ENCODE measurements at regions not wholly inside any gene's neighbourhood (a gene's known extent, or its start where the extent isn't known, plus 50 kb on each side); places are given as distances from the start of the nearest gene placed in this dataset.

DNA sequence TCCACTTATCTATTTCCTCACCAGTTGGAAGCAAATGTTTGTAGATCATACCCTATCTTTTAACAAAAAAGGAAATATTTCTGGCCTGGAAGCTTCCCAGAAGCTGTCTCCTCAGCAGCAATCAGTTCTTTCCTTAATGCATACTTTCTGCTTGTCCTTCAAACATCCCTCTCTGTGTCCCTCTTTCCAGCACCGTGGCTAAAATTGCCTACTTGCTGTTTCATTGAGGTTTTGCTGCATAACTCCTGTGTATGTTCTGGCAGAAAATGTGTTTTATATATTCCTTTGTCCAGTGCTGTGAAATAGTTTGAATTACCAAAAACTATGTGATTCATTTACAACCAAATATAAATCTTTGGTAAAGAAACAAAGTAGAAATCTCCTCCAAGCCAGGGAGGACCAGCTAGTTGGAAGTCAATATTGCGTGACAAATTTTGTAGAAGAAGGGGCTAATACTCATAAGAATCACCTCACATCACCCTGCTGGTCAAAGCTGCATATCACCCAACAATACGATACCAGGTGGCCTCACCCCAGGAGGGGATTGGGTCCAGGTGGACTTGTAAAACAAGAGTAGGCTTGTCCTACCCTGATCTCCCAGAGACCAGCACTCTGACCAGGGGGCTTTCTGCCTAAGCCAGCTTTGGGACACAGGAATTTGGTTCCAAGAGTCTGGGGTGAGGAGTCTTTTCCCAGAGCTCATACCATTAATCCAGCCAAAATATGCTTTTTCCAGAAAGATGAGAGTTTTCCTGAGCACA, 198.4 kb upstream of the SNX2 start:
- intact Hi-C loops (cut with micrococcal nuclease), result no loop called here

DNA sequence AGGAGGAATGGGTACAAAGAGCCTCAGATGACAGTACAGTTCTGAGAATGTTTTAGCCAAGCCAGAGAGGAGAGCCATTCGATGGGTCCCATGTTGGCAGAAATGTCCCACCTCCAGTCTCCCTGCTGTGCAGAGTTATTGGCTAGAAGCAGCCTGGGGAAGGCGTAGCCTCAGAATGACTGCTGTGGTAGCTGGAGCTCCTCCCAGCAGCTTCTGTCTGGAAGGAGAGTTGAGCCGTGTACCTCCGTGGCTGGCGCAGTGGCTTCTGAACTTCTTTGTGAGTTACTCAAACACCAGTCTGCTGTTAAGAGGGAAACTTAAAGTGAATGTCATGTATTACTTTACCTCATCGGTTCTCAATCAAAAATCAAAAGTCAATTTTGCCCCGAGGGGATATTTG, 193.3 kb upstream of the SNX2 start:
- DNase-seq, result no peak
- H3K4me1 ChIP-seq (ENCODE audit: insufficient read depth, low read length), result no peaks in the 10 kb centered on the region
- Mint-ChIP-seq H3K36me3 (no peaks in the 10 kb centered on the region), H3K27ac (no peak overlapping the region), H3K9me3 (peaks cover 0 to 4% (median 0%) of the 10 kb centered on the region in 8 donors), H3K4me1 (no peaks in the 10 kb centered on the region), H3K4me3 (no peak overlapping the region), H3K27me3 (peaks cover 5 to 7% of the 10 kb centered on the region in 2 donors)
- no peaks in the 10 kb centered on the region for H3K27me3 ChIP-seq (ENCODE audit: insufficient read depth, low read length)
- intact Hi-C loops (cut with micrococcal nuclease), result no loop called here
- H3K9me3 ChIP-seq (ENCODE audit: control insufficient read depth in 1 of 2, low read length in 2 of 2), result no peaks in the 10 kb centered on the region
- H3K36me3 ChIP-seq (ENCODE audit: insufficient read depth, low read length), result no peaks in the 10 kb centered on the region
- H3K27ac ChIP-seq (ENCODE audit: low read depth, low read length), result no peak overlapping the region
- H3K4me3 ChIP-seq (ENCODE audit: low read length in 2 of 2), result no peak overlapping the region
- ChIA-PET POLR2A (ENCODE audit: partially characterized antibody) (no interaction called here), CTCF (ENCODE audit: partially characterized antibody) (no interaction called here)

More for the DNA sequence above, 198.4 kb upstream of the SNX2 start:
- Mint-ChIP-seq H3K9me3 (peaks cover 0 to 5% (median 0%) of the 10 kb centered on the region in 8 donors), H3K36me3 (no peaks in the 10 kb centered on the region), H3K4me1 (no peaks in the 10 kb centered on the region), H3K27me3 (peaks cover 3% of the 10 kb centered on the region in 2 donors), H3K27ac (no peak overlapping the region), H3K4me3 (no peak overlapping the region)
- Histone ChIP-seq H3K27ac (ENCODE audit: low read depth, low read length) (no peak overlapping the region), H3K36me3 (ENCODE audit: insufficient read depth, low read length) (no peaks in the 10 kb centered on the region), H3K27me3 (ENCODE audit: insufficient read depth, low read length) (no peaks in the 10 kb centered on the region), H3K4me3 (ENCODE audit: low read length in 2 of 2) (no peak overlapping the region), H3K4me1 (ENCODE audit: insufficient read depth, low read length) (no peaks in the 10 kb centered on the region), H3K9me3 (ENCODE audit: control insufficient read depth in 1 of 2, low read length in 2 of 2) (no peaks in the 10 kb centered on the region)
- POLR2A ChIA-PET (ENCODE audit: partially characterized antibody), result no interaction called here
- CTCF ChIA-PET (ENCODE audit: partially characterized antibody), result no interaction called here
- no peak for DNase-seq

DNA sequence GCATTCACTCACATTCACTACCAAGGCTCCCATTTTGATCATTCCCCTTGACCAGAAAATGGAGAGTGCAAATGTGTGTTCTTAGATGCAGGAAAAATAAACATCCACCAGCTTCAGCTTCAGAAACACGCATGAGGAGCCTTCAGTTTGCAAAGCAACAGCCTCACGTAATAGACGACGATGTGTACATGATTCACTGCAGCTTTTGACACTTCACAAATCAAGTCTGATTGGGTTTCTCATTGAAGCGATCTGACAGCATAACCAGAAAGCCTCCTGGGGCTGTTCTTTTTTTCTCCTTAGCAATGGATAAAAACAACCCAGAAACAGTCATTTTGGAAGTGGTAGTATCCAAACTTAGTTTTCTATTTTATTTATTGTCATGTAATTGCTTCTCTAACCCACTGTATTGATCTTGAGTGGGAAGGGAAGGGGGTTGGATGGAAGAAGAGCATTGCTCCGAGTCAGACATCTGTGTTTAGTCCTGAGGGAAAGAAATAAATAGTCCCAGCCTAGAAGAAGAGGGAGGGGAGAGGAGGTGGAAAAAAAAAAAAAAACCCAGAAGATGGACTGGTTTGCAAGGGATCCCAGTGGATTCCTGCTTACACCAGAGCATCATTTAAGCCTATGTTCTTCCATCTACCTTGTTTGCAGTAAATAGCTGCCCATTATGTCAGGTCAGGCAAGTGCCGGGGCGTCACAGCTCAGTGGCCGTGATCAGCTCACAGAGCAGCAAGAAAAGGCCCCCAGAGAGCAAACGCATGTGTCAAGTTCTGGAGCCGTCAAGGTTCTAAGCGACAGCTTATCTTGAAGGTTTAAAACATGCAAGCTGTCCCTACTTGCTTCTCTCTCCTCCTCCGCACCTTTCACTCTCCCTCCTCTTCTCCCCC, 190.2 kb upstream of the SNX2 start:
- Histone ChIP-seq H3K27me3 (ENCODE audit: insufficient read depth, low read length) (no peaks in the 10 kb centered on the region), H3K4me1 (ENCODE audit: insufficient read depth, low read length) (no peaks in the 10 kb centered on the region), H3K27ac (ENCODE audit: low read depth, low read length) (no peak overlapping the region), H3K9me3 (ENCODE audit: control insufficient read depth in 1 of 2, low read length in 2 of 2) (no peaks in the 10 kb centered on the region), H3K4me3 (ENCODE audit: low read length in 2 of 2) (no peak overlapping the region), H3K36me3 (ENCODE audit: insufficient read depth, low read length) (no peaks in the 10 kb centered on the region)
- CTCF ChIA-PET (ENCODE audit: partially characterized antibody), result no interaction called here
- intact Hi-C loops (cut with micrococcal nuclease), result no loop called here
- no peak for DNase-seq
- no peaks in the 10 kb centered on the region for H3K36me3 Mint-ChIP-seq
- no peaks in the 10 kb centered on the region for H3K4me1 Mint-ChIP-seq
- no peak overlapping the region for H3K4me3 Mint-ChIP-seq
- no peak overlapping the region for H3K27ac Mint-ChIP-seq
- peaks cover 5% of the 10 kb centered on the region in 2 donors for H3K27me3 Mint-ChIP-seq
- POLR2A ChIA-PET (ENCODE audit: partially characterized antibody), result no interaction called here
- H3K9me3 Mint-ChIP-seq, result peaks cover 0 to 4% (median 0%) of the 10 kb centered on the region in 8 donors

DNA sequence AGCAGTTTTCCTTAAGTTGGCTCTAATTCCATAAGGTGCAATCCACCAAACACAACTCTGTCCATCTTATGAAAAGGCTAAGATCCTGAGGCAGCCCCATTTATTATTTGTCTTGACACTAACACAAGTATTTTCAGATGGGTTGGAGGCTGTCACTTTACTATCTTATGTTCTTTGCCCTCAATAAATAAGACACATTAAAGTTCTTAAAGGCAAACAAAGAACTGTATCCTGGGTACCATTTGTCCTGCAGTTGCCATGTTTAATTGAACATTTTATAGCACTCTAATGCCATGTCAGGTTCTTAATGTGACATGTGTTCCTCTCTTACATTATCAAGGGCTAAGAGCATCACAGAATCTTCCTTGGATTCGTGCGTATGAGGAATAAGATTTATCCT, 189.5 kb upstream of the SNX2 start:
- Histone ChIP-seq H3K27ac (ENCODE audit: low read depth, low read length) (no peak overlapping the region), H3K36me3 (ENCODE audit: insufficient read depth, low read length) (no peaks in the 10 kb centered on the region), H3K27me3 (ENCODE audit: insufficient read depth, low read length) (no peaks in the 10 kb centered on the region), H3K9me3 (ENCODE audit: control insufficient read depth in 1 of 2, low read length in 2 of 2) (no peaks in the 10 kb centered on the region), H3K4me1 (ENCODE audit: insufficient read depth, low read length) (no peaks in the 10 kb centered on the region), H3K4me3 (ENCODE audit: low read length in 2 of 2) (no peak overlapping the region)
- H3K36me3 Mint-ChIP-seq, result no peaks in the 10 kb centered on the region
- ChIA-PET POLR2A (ENCODE audit: partially characterized antibody) (no interaction called here), CTCF (ENCODE audit: partially characterized antibody) (no interaction called here)
- intact Hi-C loops (cut with micrococcal nuclease), result no loop called here
- H3K9me3 Mint-ChIP-seq, result peaks cover 0 to 3% (median 0%) of the 10 kb centered on the region in 8 donors
- no peak for DNase-seq
- H3K27ac Mint-ChIP-seq, result no peak overlapping the region
- H3K4me3 Mint-ChIP-seq, result no peak overlapping the region
- peaks cover 3 to 5% of the 10 kb centered on the region in 2 donors for H3K27me3 Mint-ChIP-seq
- no peaks in the 10 kb centered on the region for H3K4me1 Mint-ChIP-seq

DNA sequence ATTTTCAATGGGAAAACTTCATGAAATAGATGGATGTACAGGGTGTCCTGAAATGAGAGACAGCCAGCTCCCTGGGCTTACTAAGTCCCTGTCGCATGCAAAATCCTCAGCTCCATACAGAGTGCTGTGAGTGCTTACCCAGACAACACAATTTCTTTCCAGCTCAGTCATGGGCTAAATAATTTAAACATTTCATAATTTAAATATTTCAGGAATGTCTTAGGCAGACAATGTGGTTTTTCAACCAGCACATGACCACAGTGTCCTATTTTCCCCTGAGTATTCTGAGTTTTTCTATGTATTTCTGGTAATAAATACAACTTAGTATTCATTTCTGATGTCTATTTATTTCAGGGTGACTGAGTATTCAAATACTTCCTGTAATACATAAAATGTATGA, 188.5 kb upstream of the SNX2 start:
- H3K4me3 Mint-ChIP-seq, result no peak overlapping the region
- Histone ChIP-seq H3K4me3 (ENCODE audit: low read length in 2 of 2) (no peak overlapping the region), H3K27me3 (ENCODE audit: insufficient read depth, low read length) (no peaks in the 10 kb centered on the region), H3K9me3 (ENCODE audit: control insufficient read depth in 1 of 2, low read length in 2 of 2) (no peaks in the 10 kb centered on the region), H3K27ac (ENCODE audit: low read depth, low read length) (no peak overlapping the region), H3K36me3 (ENCODE audit: insufficient read depth, low read length) (no peaks in the 10 kb centered on the region), H3K4me1 (ENCODE audit: insufficient read depth, low read length) (no peaks in the 10 kb centered on the region)
- DNase-seq, result no peak
- CTCF ChIA-PET (ENCODE audit: partially characterized antibody), result no interaction called here
- no peaks in the 10 kb centered on the region for H3K36me3 Mint-ChIP-seq
- H3K9me3 Mint-ChIP-seq, result peaks cover 0 to under 1% (median 0%) of the 10 kb centered on the region in 8 donors
- POLR2A ChIA-PET (ENCODE audit: partially characterized antibody), result no interaction called here
- H3K27ac Mint-ChIP-seq, result no peak overlapping the region
- intact Hi-C loops (cut with micrococcal nuclease), result no loop called here
- no peaks in the 10 kb centered on the region for H3K4me1 Mint-ChIP-seq
- H3K27me3 Mint-ChIP-seq, result peaks cover 2 to 4% of the 10 kb centered on the region in 2 donors

DNA sequence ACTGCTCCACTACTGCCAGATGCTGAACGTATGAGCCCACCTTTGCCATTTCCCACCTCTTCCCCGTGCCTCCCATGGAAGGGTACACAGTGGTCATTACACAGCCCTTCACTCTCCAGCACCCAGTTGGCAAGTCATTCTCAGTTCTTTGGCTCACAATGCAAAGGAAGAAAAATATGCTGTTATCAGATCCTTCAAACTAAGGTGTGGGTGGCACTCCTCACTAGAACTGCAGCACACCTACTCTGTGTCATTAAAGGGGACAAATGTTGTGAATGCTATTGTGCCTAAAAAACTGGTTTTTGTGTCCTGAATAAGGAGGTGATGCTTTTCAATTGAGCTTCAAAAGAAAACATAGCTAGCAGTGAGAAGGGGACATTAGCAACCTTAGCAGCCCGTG, 183.1 kb upstream of the SNX2 start:
- H3K4me1 Mint-ChIP-seq, result no peaks in the 10 kb centered on the region
- no peaks in the 10 kb centered on the region for H3K36me3 Mint-ChIP-seq
- H3K9me3 Mint-ChIP-seq, result peaks cover 0 to 5% (median 0%) of the 10 kb centered on the region in 8 donors
- Histone ChIP-seq H3K4me1 (ENCODE audit: insufficient read depth, low read length) (no peaks in the 10 kb centered on the region), H3K36me3 (ENCODE audit: insufficient read depth, low read length) (no peaks in the 10 kb centered on the region), H3K27ac (ENCODE audit: low read depth, low read length) (no peak overlapping the region), H3K9me3 (ENCODE audit: control insufficient read depth in 1 of 2, low read length in 2 of 2) (no peaks in the 10 kb centered on the region), H3K4me3 (ENCODE audit: low read length in 2 of 2) (no peak overlapping the region), H3K27me3 (ENCODE audit: insufficient read depth, low read length) (no peaks in the 10 kb centered on the region)
- H3K27me3 Mint-ChIP-seq, result no peaks in the 10 kb centered on the region
- intact Hi-C loops (cut with micrococcal nuclease), result no loop called here
- no peak overlapping the region for H3K4me3 Mint-ChIP-seq
- POLR2A ChIA-PET (ENCODE audit: partially characterized antibody), result no interaction called here
- no peak for DNase-seq
- CTCF ChIA-PET (ENCODE audit: partially characterized antibody), result no interaction called here
- no peak overlapping the region for H3K27ac Mint-ChIP-seq

DNA sequence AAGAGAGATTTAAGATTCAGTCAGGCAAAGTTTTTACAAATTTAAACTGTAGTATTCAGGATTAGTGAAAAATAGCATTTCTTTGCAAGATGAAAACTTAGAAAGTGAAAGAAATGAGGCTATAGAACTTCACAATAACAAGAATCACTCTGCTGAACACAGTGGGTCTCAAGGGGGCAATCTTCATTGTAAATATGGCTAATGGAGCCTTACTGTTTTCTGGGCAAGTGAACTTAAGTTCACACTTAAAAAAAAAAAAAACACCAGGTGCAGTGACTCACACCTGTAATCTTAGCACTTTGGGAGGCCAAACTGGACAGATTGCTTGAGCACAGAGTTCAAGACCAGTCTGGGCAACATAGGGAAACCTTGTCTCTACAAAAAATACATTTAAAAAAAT, 175.9 kb upstream of the SNX2 start:
- no peaks in the 10 kb centered on the region for H3K36me3 Mint-ChIP-seq
- no peak overlapping the region for H3K4me3 Mint-ChIP-seq

More for the DNA sequence above, 175.9 kb upstream of the SNX2 start:
- DNase-seq, result no peak
- Histone ChIP-seq H3K4me3 (ENCODE audit: low read length in 2 of 2) (no peak overlapping the region), H3K36me3 (ENCODE audit: insufficient read depth, low read length) (no peaks in the 10 kb centered on the region), H3K27me3 (ENCODE audit: insufficient read depth, low read length) (no peaks in the 10 kb centered on the region), H3K9me3 (ENCODE audit: control insufficient read depth in 1 of 2, low read length in 2 of 2) (no peaks in the 10 kb centered on the region), H3K4me1 (ENCODE audit: insufficient read depth, low read length) (no peaks in the 10 kb centered on the region), H3K27ac (ENCODE audit: low read depth, low read length) (no peak overlapping the region)
- Mint-ChIP-seq H3K4me1 (no peaks in the 10 kb centered on the region), H3K27me3 (peaks cover 0 to 4% of the 10 kb centered on the region in 2 donors), H3K9me3 (peaks cover 0 to 18% (median 10%) of the 10 kb centered on the region in 8 donors), H3K27ac (no peak overlapping the region)
- ChIA-PET POLR2A (ENCODE audit: partially characterized antibody) (no interaction called here), CTCF (ENCODE audit: partially characterized antibody) (no interaction called here)
- intact Hi-C loops (cut with micrococcal nuclease), result no loop called here

Measured in CD4-positive, alpha-beta memory T cell (primary cell).